ENCODE measurements at regions not wholly inside any gene's neighbourhood (a gene's known extent, or its start where the extent isn't known, plus 50 kb on each side); places are given as distances from the start of the nearest gene placed in this dataset.

- TF ChIP-seq, protein P1, sequence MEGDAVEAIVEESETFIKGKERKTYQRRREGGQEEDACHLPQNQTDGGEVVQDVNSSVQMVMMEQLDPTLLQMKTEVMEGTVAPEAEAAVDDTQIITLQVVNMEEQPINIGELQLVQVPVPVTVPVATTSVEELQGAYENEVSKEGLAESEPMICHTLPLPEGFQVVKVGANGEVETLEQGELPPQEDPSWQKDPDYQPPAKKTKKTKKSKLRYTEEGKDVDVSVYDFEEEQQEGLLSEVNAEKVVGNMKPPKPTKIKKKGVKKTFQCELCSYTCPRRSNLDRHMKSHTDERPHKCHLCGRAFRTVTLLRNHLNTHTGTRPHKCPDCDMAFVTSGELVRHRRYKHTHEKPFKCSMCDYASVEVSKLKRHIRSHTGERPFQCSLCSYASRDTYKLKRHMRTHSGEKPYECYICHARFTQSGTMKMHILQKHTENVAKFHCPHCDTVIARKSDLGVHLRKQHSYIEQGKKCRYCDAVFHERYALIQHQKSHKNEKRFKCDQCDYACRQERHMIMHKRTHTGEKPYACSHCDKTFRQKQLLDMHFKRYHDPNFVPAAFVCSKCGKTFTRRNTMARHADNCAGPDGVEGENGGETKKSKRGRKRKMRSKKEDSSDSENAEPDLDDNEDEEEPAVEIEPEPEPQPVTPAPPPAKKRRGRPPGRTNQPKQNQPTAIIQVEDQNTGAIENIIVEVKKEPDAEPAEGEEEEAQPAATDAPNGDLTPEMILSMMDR (IDR thresholded peaks at IDR 0.05; ENCODE audit: insufficient read depth, low read depth, low read length, missing control alignments): no peak
- no peak for DNase-seq (ENCODE audit: low read depth)
- H3K4me3 ChIP-seq (ENCODE audit: low read length): no peak overlapping the region
Observed at GRCh38 chr18:21928925-21929324, 188.3 kb downstream of the MIB1 start.

GRCh38 chr18:21930177-21930576 lies 189.6 kb downstream of the MIB1 start:
- H3K4me3 ChIP-seq (ENCODE audit: low read length): no peak overlapping the region
- DNase-seq (ENCODE audit: low read depth): no peak
- TF ChIP-seq, protein P1 (IDR thresholded peaks at IDR 0.05; ENCODE audit: insufficient read depth, low read depth, low read length, missing control alignments): no peak

- DNase-seq (ENCODE audit: low read depth): no peak
- TF ChIP-seq, protein P1 (IDR thresholded peaks at IDR 0.05; ENCODE audit: insufficient read depth, low read depth, low read length, missing control alignments): no peak
- no peak overlapping the region for H3K4me3 ChIP-seq (ENCODE audit: low read length)
Observed at GRCh38 chr18:21933931-21934765, 193.6 kb downstream of the MIB1 start.

DNA sequence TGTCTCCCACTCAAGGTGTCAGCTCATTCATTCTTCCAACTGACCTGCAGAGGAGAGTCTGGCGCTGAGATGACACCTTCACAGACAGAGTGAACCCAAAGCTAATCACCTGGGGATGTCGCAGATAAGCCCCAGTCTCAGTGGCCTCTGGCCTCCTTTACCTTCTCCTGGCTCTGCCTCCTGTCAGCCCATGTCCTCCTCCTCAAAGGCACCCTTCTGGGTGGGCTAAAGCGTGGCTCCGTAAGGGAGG lies 194.1 kb downstream of the MIB1 start:
- H3K4me3 ChIP-seq (ENCODE audit: low read length): no peak overlapping the region
- TF ChIP-seq, protein P1 (IDR thresholded peaks at IDR 0.05; ENCODE audit: insufficient read depth, low read depth, low read length, missing control alignments): no peak
- no peak for DNase-seq (ENCODE audit: low read depth)

DNA sequence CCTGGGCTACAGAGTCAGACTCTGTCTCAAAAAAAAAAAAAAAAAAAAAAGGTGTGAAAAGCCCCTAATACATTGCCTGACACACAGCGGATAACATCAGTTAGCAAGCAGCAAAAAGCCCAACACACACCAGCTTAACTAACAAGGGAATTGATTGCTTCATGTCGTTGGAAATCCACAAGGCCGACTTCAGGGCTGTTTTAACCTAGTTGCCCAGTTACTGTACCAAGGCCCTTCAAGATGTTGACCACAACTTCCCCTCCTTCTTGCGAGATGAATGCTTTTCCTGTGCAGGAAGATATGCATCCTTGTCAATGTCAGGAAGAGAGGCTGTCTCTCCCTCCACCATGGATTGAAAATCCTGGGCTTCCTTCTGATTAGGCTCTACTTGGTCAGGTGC lies 202.9 kb downstream of the MIB1 start:
- H3K4me3 ChIP-seq (ENCODE audit: low read length): no peak overlapping the region
- TF ChIP-seq, protein P1 (IDR thresholded peaks at IDR 0.05; ENCODE audit: insufficient read depth, low read depth, low read length, missing control alignments): no peak
- DNase-seq (ENCODE audit: low read depth): no peak

GRCh38 chr18:21949326-21950015 lies 208.9 kb downstream of the MIB1 start:
- DNase-seq (ENCODE audit: low read depth): peak; percentile 59

More at GRCh38 chr18:21949326-21950015, 208.9 kb downstream of the MIB1 start:
- TF ChIP-seq, protein P1 (IDR thresholded peaks at IDR 0.05; ENCODE audit: insufficient read depth, low read depth, low read length, missing control alignments): no peak
- H3K4me3 ChIP-seq (ENCODE audit: low read length): no peak overlapping the region

Data from epithelial cell of esophagus (primary cell).